Stimulated activated CD8-positive, alpha-beta memory T cell treated with anti-CD3 and anti-CD28 coated beads, Interleukin-15, amount 100 ng/mL, for 48 hours (primary cell): ENCODE measurements at regions not wholly inside any gene's neighbourhood (a gene's known extent, or its start where the extent isn't known, plus 50 kb on each side); places are given as distances from the start of the nearest gene placed in this dataset.

Experiments
- DNase-seq, 2 donors: peaks; one replicate each; pipeline ENCODE4 v3.0.0-alpha.2; 2020; ENCODE audit warnings: low read depth in 2 of 2

DNA sequence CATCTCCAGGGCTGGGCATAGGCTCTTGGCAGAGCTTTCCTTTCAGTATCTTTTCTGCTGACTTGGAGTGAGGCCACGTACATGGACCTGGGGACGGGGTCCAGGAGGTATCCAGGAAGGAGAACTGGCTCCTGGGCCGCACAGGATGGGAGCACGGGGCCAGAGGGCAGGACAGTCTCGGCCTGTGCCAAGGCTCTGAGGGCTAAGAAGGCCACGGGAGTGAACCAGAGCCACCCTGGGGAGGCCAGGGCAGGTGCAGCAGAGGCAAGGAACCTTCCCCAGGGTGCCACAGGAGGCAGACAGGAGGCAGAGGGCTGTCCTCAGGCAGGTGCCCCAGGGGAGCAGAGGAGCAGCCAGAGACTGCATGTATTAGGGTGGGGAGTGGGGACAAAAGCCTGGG, 50.3 kb downstream of the PLXNA1 start:
- no peak for DNase-seq

DNA sequence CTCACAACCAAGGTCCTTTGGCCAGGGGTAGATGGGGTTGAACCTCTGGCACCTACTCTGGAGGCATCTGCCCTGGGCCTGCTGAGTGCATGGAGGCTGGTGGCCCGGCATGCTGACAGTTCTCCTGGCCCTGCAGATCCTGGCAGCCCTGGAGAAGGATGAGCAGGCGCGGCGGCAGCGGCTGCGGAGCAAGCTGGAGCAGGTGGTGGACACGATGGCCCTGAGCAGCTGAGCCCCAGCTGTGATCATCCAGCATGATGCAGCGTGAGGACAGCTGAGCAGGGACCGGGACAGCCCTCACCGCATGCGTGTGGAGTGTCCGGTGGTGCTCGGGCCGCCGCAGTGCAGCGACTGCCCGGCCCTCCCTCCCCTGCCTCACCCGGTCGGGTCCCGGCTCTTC, 50.9 kb downstream of the PLXNA1 start:
- DNase-seq, result no peak

GRCh38 chr3:127034195-127034989, 51.5 kb downstream of the PLXNA1 start:
- DNase-seq, result no peak

DNA sequence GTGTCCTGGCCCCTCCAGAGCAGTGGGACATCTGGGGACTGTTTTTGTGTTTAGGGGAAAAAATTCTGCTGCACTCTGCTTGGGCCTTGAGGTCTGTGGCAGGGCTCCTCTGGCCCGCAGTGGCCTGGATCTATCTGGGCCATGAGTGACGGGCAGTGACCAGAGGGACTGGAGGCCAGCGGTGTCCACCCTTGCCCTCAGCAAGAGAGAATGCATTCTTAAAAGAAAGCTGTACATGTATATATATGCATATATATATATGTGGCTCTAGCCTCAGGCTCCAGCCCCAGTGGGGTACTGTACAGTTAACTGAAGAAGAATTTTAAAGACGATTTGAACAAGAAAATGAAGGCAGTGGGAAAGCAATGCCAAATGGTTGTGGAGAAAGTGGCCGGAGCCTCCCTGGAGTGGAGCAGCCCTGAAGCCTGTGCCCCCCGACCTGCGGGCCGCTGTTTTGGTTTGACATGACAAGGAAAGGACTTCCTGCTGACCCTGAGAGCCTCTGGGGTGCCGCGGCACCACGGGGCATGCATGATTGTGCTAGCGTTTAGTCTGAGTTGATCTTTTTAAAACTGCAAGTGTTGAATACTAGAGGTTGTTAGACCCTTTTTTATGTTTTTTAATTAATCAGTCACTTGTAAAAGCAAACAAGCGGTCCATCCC, 52.2 kb downstream of the PLXNA1 start:
- no peak for DNase-seq

GRCh38 chr3:127035677-127036076, 52.8 kb downstream of the PLXNA1 start:
- no peak for DNase-seq

- no peak for DNase-seq
Observed at GRCh38 chr3:127036209-127037020, 53.5 kb downstream of the PLXNA1 start.

DNA sequence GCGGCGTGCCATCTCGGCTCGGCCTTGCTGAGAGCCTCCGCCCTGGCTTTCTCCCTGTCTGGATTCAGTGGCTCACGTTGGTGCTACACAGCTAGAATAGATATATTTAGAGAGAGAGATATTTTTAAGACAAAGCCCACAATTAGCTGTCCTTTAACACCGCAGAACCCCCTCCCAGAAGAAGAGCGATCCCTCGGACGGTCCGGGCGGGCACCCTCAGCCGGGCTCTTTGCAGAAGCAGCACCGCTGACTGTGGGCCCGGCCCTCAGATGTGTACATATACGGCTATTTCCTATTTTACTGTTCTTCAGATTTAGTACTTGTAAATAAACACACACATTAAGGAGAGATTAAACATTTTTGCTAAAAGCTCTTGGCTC, 54.1 kb downstream of the PLXNA1 start:
- no peak for DNase-seq

GRCh38 chr3:127037418-127037841, 54.5 kb downstream of the PLXNA1 start:
- no peak for DNase-seq

GRCh38 chr3:127037971-127038446, 55.1 kb downstream of the PLXNA1 start:
- no peak for DNase-seq

- DNase-seq, result no peak
Observed at GRCh38 chr3:127038466-127038865, 55.6 kb downstream of the PLXNA1 start.

DNA sequence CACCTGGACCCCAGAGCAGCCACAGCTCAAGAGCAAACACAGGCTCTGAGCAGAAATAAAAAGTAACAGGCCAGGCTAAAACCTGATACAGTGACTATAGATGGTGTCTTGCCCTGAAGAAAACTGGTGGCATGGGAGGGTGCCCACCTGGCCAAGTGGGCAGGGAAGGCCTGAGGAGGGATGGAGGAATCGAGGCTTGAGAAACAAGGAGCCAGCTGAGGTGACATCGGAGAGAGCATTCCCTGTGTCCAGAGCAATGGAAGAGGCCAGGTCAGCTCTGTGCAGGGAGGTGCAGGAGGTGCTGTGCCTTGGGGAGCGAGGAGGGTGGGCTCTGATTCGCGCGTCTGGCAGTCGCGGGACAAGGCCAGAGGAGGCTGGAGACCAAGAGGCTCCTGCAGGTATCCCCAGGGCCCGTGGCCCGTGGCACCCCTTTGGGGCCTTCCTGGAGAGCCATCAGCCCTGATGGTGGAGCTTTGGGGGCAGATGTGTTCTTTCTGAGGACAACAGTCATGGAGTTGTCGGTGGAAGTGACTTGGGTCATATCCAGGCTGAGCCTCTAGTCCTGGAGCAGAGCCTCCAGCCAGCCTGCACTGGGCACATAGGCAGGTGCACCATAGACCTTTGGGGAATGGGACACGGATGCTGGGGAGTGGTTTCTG, 56.1 kb downstream of the PLXNA1 start:
- no peak for DNase-seq

- no peak for DNase-seq
Observed at GRCh38 chr3:127039719-127040118, 56.8 kb downstream of the PLXNA1 start.

- no peak for DNase-seq
Observed at GRCh38 chr3:127040216-127040615, 57.3 kb downstream of the PLXNA1 start.

DNA sequence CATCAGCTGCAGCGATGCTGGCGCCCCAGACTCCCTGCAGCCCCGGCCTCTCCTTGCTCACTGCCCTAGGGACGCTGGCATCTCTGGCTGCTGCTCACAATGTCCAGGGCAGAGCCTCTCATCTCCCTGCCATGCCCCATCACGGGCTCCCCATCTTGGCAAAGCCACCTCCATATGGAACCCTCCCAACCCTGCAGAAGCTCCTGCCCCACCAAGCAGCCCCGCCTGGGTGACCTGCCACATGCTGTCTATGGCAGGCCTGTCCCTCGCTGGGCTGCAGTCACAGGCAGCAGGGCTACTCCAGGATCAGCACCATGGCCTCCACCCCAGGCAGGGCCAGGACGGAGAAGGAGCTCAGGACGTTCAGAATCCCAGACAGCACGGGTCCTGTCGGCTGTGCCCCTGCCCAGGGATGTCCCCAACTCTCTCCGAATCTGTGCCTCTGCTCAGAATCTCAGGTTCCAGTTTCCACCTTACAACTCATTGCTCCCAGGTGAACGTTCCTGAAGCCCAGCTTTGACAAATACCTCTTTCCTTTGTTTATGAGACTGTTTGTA, 58.4 kb downstream of the PLXNA1 start:
- DNase-seq, result no peak

- DNase-seq, result no peak
Observed at GRCh38 chr3:127041933-127042332, 59.0 kb downstream of the PLXNA1 start.

- DNase-seq, result no peak
Observed at GRCh38 chr3:127042634-127043033, 59.7 kb downstream of the PLXNA1 start.

DNA sequence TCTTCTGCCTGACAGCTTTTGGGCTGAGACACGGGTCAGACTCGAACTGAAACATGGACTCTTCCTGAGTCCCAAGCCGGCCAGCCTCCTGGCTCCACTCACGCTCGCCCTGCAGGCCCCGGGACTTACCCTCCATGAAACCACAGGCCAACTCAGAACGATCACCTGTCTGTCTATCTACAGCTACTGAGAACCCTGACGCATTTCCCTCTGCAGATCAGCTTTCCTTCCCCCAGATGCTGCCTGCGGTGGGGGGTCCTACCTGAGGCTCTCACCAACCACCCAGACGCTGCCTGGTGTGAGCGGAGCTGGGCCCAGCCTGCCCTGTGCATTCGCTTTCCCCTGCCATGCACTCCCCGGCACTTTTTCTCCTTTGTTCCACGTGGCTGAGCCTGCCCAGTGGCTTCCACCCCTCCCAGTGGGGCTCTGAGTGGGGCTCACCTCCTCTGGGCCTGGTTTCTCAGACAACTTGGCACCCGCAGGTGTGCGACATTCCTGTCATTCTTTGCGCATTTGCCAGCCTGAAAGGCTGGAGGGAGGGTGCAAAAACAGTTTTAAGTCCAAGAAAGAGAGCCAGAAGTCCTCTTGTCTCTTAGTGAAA, 60.2 kb downstream of the PLXNA1 start:
- no peak for DNase-seq

DNA sequence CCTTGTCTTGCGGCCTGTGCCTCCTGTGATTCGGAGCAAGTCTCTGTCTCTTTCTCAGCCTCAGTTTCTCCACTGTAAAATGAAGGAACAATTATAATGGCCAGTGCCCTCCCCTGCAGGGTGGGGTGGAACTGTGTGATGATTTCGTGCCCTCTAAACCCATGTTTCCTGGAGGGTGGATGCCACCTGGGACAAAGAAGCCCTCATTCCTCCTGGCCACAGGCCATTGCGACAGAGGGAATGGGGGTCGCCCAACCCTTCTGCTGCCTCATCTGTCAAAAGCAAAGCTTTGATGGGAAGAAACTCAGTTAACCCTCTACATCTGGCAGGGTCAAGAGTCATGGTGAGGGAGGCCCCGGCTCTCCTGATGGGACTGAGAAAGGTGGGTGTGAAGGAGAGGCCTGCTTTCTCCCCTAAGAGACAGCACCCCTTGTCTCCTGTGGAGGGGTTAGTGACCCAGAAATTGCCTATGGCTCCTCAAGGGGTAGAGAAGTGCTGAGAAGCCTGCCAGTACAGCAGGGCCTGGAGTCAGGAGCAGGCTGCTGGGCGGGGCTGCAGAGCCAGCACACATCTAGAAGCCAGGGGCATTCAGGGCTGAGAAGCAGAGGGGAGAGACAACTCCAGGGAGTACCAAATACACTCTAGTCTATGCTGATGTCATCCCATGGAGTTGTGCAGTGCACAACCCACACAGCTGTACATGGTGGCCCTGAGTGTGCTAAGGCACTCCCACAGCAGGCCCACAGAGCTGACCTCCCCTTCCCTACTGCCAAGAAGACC, 61.0 kb downstream of the PLXNA1 start:
- no peak for DNase-seq

DNA sequence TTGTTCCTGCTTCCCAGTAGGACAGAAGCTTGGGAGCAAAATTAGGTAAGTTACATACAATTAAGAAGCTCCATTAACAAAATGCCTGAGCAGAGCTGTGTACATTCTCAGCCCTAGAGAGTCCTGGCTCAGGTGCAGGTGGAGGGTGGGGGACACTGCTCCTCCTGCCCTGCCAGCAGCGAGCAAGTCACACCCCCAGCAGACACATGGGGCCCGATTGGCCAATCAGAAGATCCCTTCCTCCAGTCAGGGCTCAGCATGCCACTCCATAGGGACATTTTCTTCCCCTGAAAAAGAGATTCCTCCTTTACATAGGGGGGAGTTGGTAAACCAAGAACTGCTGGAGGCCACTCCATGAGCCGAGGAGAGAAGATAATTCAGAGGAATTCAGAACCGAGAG, 62.1 kb downstream of the PLXNA1 start:
- DNase-seq, result no peak

- DNase-seq, result no peak
Observed at GRCh38 chr3:127045435-127046045, 62.6 kb downstream of the PLXNA1 start.
